H9 (cell line): ENCODE measurements at regions not wholly inside any gene's neighbourhood (a gene's known extent, or its start where the extent isn't known, plus 50 kb on each side); places are given as distances from the start of the nearest gene placed in this dataset.

Experiments
- DNase-seq: peaks from one replicate; pipeline ENCODE4 v3.0.0-alpha.2; 2017
- H2AFZ ChIP-seq: one replicate; pipeline ENCODE4 v1.6.1; 2013; ENCODE audit warnings: mild to moderate bottlenecking, low read length, control low read depth, moderate library complexity
- H2AK5ac ChIP-seq: 2 replicates; pipeline ENCODE4 v1.6.1; 2013; ENCODE audit warnings: low read length, control low read depth, mixed read lengths; ENCODE audit not compliant: insufficient read length
- H2BK120ac ChIP-seq: one replicate; pipeline ENCODE4 v1.6.1; 2013; ENCODE audit warnings: low read depth, mild to moderate bottlenecking, low read length, control low read depth, inconsistent platforms; ENCODE audit not compliant: poor library complexity, severe bottlenecking
- H2BK12ac ChIP-seq: 2 replicates; pipeline ENCODE4 v1.6.1; 2013; ENCODE audit warnings: low read length, control low read depth, mixed read lengths, low read depth; ENCODE audit not compliant: insufficient read length
- H2BK15ac ChIP-seq: 2 replicates; pipeline ENCODE4 v1.6.1; 2013; ENCODE audit warnings: low read depth, low read length, control low read depth
- H2BK20ac ChIP-seq: one replicate; pipeline ENCODE4 v1.6.1; 2013; ENCODE audit warnings: low read depth, mild to moderate bottlenecking, low read length, control low read depth, inconsistent platforms; ENCODE audit not compliant: poor library complexity, severe bottlenecking
- H2BK5ac ChIP-seq: 2 replicates; pipeline ENCODE4 v1.6.1; 2013; ENCODE audit warnings: low read length, control low read depth, mixed read lengths; ENCODE audit not compliant: insufficient read length
- H3K14ac ChIP-seq: 2 replicates; pipeline ENCODE4 v1.6.1; 2013; ENCODE audit warnings: low read length, control low read depth; ENCODE audit not compliant: insufficient read depth
- H3K18ac ChIP-seq: 2 replicates; pipeline ENCODE4 v1.6.1; 2013; ENCODE audit warnings: low read depth, mild to moderate bottlenecking, mixed read lengths, low read length, control low read depth; ENCODE audit not compliant: insufficient read length
- H3K23ac ChIP-seq: 2 replicates; pipeline ENCODE4 v1.6.1; 2013; ENCODE audit warnings: low read length, control low read depth, mixed read lengths, low read depth; ENCODE audit not compliant: insufficient read length
- H3K23me2 ChIP-seq: 2 replicates; pipeline ENCODE4 v1.6.1; 2013; ENCODE audit warnings: low read depth, mild to moderate bottlenecking, mixed read lengths, low read length, control low read depth; ENCODE audit not compliant: insufficient read length, poor library complexity, severe bottlenecking
- H3K27ac ChIP-seq: 2 replicates; pipeline ENCODE4 v1.5.1; 2013; ENCODE audit warnings: low read length, control low read depth, mixed read lengths, low read depth; ENCODE audit not compliant: insufficient read length
- H3K27me3 ChIP-seq: 2 replicates; pipeline ENCODE4 v1.6.1; 2013; ENCODE audit warnings: low read length, control low read depth, inconsistent platforms; ENCODE audit not compliant: insufficient read depth
- H3K4ac ChIP-seq: 2 replicates; pipeline ENCODE4 v1.6.1; 2013; ENCODE audit warnings: low read depth, mild to moderate bottlenecking, control low read depth, inconsistent platforms, low read length, moderate library complexity
- H3K4me1 ChIP-seq: 2 replicates; pipeline ENCODE4 v1.6.1; 2013; ENCODE audit warnings: low read length, control low read depth, inconsistent platforms; ENCODE audit not compliant: insufficient read depth
- H3K4me2 ChIP-seq: 2 replicates; pipeline ENCODE4 v1.6.1; 2013; ENCODE audit warnings: low read length, control low read depth, mixed read lengths; ENCODE audit not compliant: insufficient read length, insufficient read depth
- H3K56ac ChIP-seq: 2 replicates; pipeline ENCODE4 v1.6.1; 2013; ENCODE audit warnings: low read depth, mild to moderate bottlenecking, mixed read lengths, low read length, control low read depth; ENCODE audit not compliant: insufficient read length
- H3K79me1 ChIP-seq: 2 replicates; pipeline ENCODE4 v1.6.1; 2013; ENCODE audit warnings: low read depth, mild to moderate bottlenecking, moderate library complexity, low read length, control low read depth, inconsistent platforms; ENCODE audit not compliant: insufficient read depth, poor library complexity, severe bottlenecking
- H3K79me2 ChIP-seq: 2 replicates; pipeline ENCODE4 v1.6.1; 2013; ENCODE audit warnings: low read length, control low read depth, inconsistent platforms; ENCODE audit not compliant: insufficient read depth
- H3K9ac ChIP-seq: 2 replicates; pipeline ENCODE4 v1.6.1; 2013; ENCODE audit warnings: low read length, control low read depth, mixed read lengths; ENCODE audit not compliant: insufficient read length; ENCODE audit errors: extremely low read depth
- H3K9me3 ChIP-seq: one replicate; pipeline ENCODE4 v1.6.1; 2013; ENCODE audit warnings: low read depth, low read length, inconsistent platforms; ENCODE audit not compliant: control insufficient read depth
- H3T11ph ChIP-seq: one replicate; pipeline ENCODE4 v1.6.1; 2013; ENCODE audit warnings: mild to moderate bottlenecking, low read length, control low read depth, inconsistent platforms
- H4K20me1 ChIP-seq: one replicate; pipeline ENCODE4 v1.6.1; 2013; ENCODE audit not compliant: control insufficient read depth, insufficient read length, insufficient read depth
- H4K5ac ChIP-seq: 2 replicates; pipeline ENCODE4 v1.6.1; 2013; ENCODE audit warnings: low read depth, mild to moderate bottlenecking, mixed read lengths, low read length, control low read depth; ENCODE audit not compliant: insufficient read length
- H4K8ac ChIP-seq: replicated peaks from 2 replicates; pipeline ENCODE4 v1.6.1; 2013; ENCODE audit warnings: low read length, control low read depth, mixed read lengths, low read depth; ENCODE audit not compliant: insufficient read length
- H4K91ac ChIP-seq: 2 replicates; pipeline ENCODE4 v1.6.1; 2013; ENCODE audit warnings: low read depth, mild to moderate bottlenecking, moderate library complexity, mixed read lengths, low read length, control low read depth; ENCODE audit not compliant: insufficient read length
- H3K27ac Mint-ChIP-seq, 3 experiments: 2 replicates in 2 of 3; 3 replicates in 1 of 3; pipeline ENCODE4 v1.8.0; 2020 to 2021; ENCODE audit warnings: mixed read lengths in 3 of 3, mild to moderate bottlenecking in 1 of 3, moderate library complexity in 1 of 3
- H3K27me3 Mint-ChIP-seq: 2 replicates; pipeline ENCODE4 v1.8.0; 2021; ENCODE audit warnings: low read depth, mild to moderate bottlenecking, moderate library complexity, mixed read lengths
- H3K36me3 Mint-ChIP-seq, 3 experiments: 2 replicates in 2 of 3; 3 replicates in 1 of 3; pipeline ENCODE4 v1.8.0; 2020 to 2021; ENCODE audit warnings: low read depth in 3 of 3, mixed read lengths in 3 of 3; ENCODE audit not compliant: insufficient read depth in 1 of 3
- H3K4me1 Mint-ChIP-seq, 2 experiments: 2 replicates each; pipeline ENCODE4 v1.8.0; 2020; ENCODE audit warnings: mixed read lengths in 2 of 2
- H3K4me3 Mint-ChIP-seq, 2 experiments: 2 replicates in 1 of 2; 3 replicates in 1 of 2; pipeline ENCODE4 v1.8.0; 2020 to 2021; ENCODE audit warnings: mild to moderate bottlenecking in 2 of 2, mixed read lengths in 2 of 2, moderate library complexity in 1 of 2
- H3K9me3 Mint-ChIP-seq, 2 experiments: 2 replicates in 1 of 2; 3 replicates in 1 of 2; pipeline ENCODE4 v1.8.0; 2020; ENCODE audit warnings: mild to moderate bottlenecking in 2 of 2, mixed read lengths in 2 of 2, moderate library complexity in 1 of 2
- CTCF ChIP-seq: fragments of 200-600 bp; sonication (generic); conservative IDR thresholded peaks from 3 replicates; pipeline ENCODE4 v1.8.0; 2021; ENCODE audit warnings: antibody characterized with exemption, mild to moderate bottlenecking
- WGBS: extraction: QIAGEN DNeasy Blood & Tissue Kit; methylation state at CpG from one replicate; pipeline ENCODE4 v1.1.7; 2013; ENCODE audit warnings: missing lambda C conversion rate, low lambda C conversion rate, mixed read lengths; ENCODE audit not compliant: insufficient read length; ENCODE audit errors: extremely low coverage; 5-methylcytosine and 5-hydroxymethylcytosine counted together

GRCh38 chr5:68708842-68709170 lies 385.0 kb upstream of the SLC30A5 start:
- Mint-ChIP-seq H3K4me1 (peaks cover 0 to 5% of the 10 kb centered on the region in 2 experiments; a peak in 1 of 4 replicates), H3K4me3 (no peak overlapping the region), H3K27ac (no peak overlapping the region), H3K36me3 (no peaks in the 10 kb centered on the region; a peak in 1 of 7 replicates), H3K27me3 (no peaks in the 10 kb centered on the region), H3K9me3 (peaks cover 0 to 4% of the 10 kb centered on the region in 2 experiments; a peak in 2 of 5 replicates)
- H4K20me1 ChIP-seq = no peaks in the 10 kb centered on the region
- no peak overlapping the region for H2AK5ac ChIP-seq
- H2BK5ac ChIP-seq = no peak overlapping the region
- no peak overlapping the region for H3K56ac ChIP-seq
- H3K4ac ChIP-seq = no peak overlapping the region
- H3K79me1 ChIP-seq = no peaks in the 10 kb centered on the region
- H3K27me3 ChIP-seq = no peaks in the 10 kb centered on the region
- H3K27ac ChIP-seq = no peak overlapping the region
- H2BK12ac ChIP-seq = no peak overlapping the region
- H3K9ac ChIP-seq = no peak overlapping the region
- DNase-seq = no peak
- H3K4me2 ChIP-seq = no peak overlapping the region
- H2BK20ac ChIP-seq = no peak overlapping the region
- H3K79me2 ChIP-seq = no peaks in the 10 kb centered on the region
- H3K23me2 ChIP-seq = no peaks in the 10 kb centered on the region
- no peak overlapping the region for H3K23ac ChIP-seq
- no peaks in the 10 kb centered on the region for H3K9me3 ChIP-seq
- no peak overlapping the region for H2AFZ ChIP-seq
- H3K4me1 ChIP-seq = no peaks in the 10 kb centered on the region
- no peak overlapping the region for H4K5ac ChIP-seq
- H3T11ph ChIP-seq = no peak overlapping the region
- no peak overlapping the region for H2BK15ac ChIP-seq
- no peak overlapping the region for H2BK120ac ChIP-seq
- no peak overlapping the region for H3K14ac ChIP-seq
- no CpG with 5 or more reads among the region's 1 CpG for WGBS
- no peak for TF ChIP-seq CTCF
- H4K91ac ChIP-seq = no peak overlapping the region
- H4K8ac ChIP-seq = no peak overlapping the region
- no peak overlapping the region for H3K18ac ChIP-seq
